Kidney (tissue), 13 donors: ENCODE measurements at regions not wholly inside any gene's neighbourhood (a gene's known extent, or its start where the extent isn't known, plus 50 kb on each side); places are given as distances from the start of the nearest gene placed in this dataset.

Experiments
- DNase-seq, 5 donors: peaks; one replicate each; pipeline ENCODE4 v3.0.0-alpha.2; 2013 to 2020
- FAIRE-seq: peaks from 2 replicates; lab custom pipeline; 2012; peaks lifted over from hg19 to GRCh38; lab: Jason Lieb, UNC
- H3K27ac ChIP-seq, 2 donors: one replicate each; pipeline ENCODE4 v1.7.0; 2013; ENCODE audit warnings: low read depth in 2 of 2, low read length in 2 of 2, inconsistent platforms in 1 of 2
- H3K27me3 ChIP-seq: one replicate; pipeline ENCODE4 v1.7.1; 2013; ENCODE audit warnings: low read length, inconsistent platforms; ENCODE audit not compliant: control insufficient read depth, insufficient read depth
- H3K36me3 ChIP-seq, 3 donors: one replicate each; pipeline versions ENCODE4 v1.7.0 to v1.7.1; 2013; ENCODE audit warnings: low read length in 3 of 3, control low read depth in 1 of 3, inconsistent platforms in 1 of 3; ENCODE audit not compliant: insufficient read depth in 3 of 3, control insufficient read depth in 2 of 3
- H3K4me1 ChIP-seq, 3 donors: one replicate each; pipeline versions ENCODE4 v1.7.0 to v1.7.1; 2013; ENCODE audit warnings: low read length in 3 of 3, inconsistent platforms in 1 of 3, low read depth in 1 of 3; ENCODE audit not compliant: control insufficient read depth in 2 of 3, insufficient read depth in 2 of 3
- H3K4me3 ChIP-seq, 3 donors: one replicate each; pipeline versions ENCODE4 v1.7.0 to v1.8.1; 2013; ENCODE audit warnings: low read length in 3 of 3, control low read depth in 1 of 3, inconsistent platforms in 1 of 3
- H3K9ac ChIP-seq, 3 donors: one replicate each; pipeline versions ENCODE4 v1.7.0 to v1.7.1; 2013; ENCODE audit warnings: low read length in 3 of 3, control low read depth in 1 of 3, inconsistent platforms in 1 of 3
- H3K9me3 ChIP-seq, 3 donors: one replicate each; pipeline versions ENCODE4 v1.7.0 to v1.7.1; 2013; ENCODE audit warnings: low read length in 3 of 3, control low read depth in 1 of 3, inconsistent platforms in 1 of 3; ENCODE audit not compliant: control insufficient read depth in 2 of 3, insufficient read depth in 1 of 3
- CTCF ChIP-seq: IDR thresholded peaks from 3 replicates; pipeline ENCODE4 v1.5.1; 2012; ENCODE audit warnings: mild to moderate bottlenecking, moderate library complexity, borderline replicate concordance; ENCODE audit not compliant: insufficient read depth; ENCODE audit errors: extremely low read depth
- intact Hi-C: fragments of 100-400 bp; cut with DNase I; formaldehyde crosslinking; loops from one replicate; pipeline ENCODE4 v1.11.1; 2022
- donor health status: control.
- donor health status: control.
- donor health status: control.
- donor health status: control.
- donor health status: control.
- donor health status: DM: yes; HTN: yes; CAD: no.
- donor health status: Normal renal cell carcinoma (clear cell type).

GRCh38 chrX:103441878-103442535 lies 65.7 kb downstream of the BEX3 start:
- H3K4me3 ChIP-seq, result no peak overlapping the region
- no peak overlapping the region for H3K27ac ChIP-seq
- no peaks in the 10 kb centered on the region for H3K27me3 ChIP-seq
- intact Hi-C loops, result no loop called here
- H3K9me3 ChIP-seq, result no peaks in the 10 kb centered on the region
- H3K36me3 ChIP-seq, result no peaks in the 10 kb centered on the region
- no peak for FAIRE-seq
- DNase-seq, result no peak
- H3K9ac ChIP-seq, result no peak overlapping the region
- no peak for TF ChIP-seq CTCF
- no peaks in the 10 kb centered on the region for H3K4me1 ChIP-seq

- FAIRE-seq (no peak), DNase-seq (no peak)
- Histone ChIP-seq H3K4me1 (no peaks in the 10 kb centered on the region), H3K9ac (no peak overlapping the region), H3K27ac (no peak overlapping the region), H3K36me3 (no peaks in the 10 kb centered on the region), H3K9me3 (no peaks in the 10 kb centered on the region), H3K27me3 (no peaks in the 10 kb centered on the region), H3K4me3 (no peak overlapping the region)
- no peak for TF ChIP-seq CTCF
- intact Hi-C loops, result no loop called here
Measured at GRCh38 chrX:103442536-103442901, 66.2 kb downstream of the BEX3 start.

GRCh38 chrX:103446665-103447302 lies 70.4 kb downstream of the BEX3 start:
- H3K9me3 ChIP-seq, result no peaks in the 10 kb centered on the region
- intact Hi-C loops, result no loop called here
- DNase-seq (peak in 4 of 5 donors; percentile 29 to 56 (median 40)), FAIRE-seq (no peak)
- no peaks in the 10 kb centered on the region for H3K4me1 ChIP-seq
- H3K9ac ChIP-seq, result no peak overlapping the region
- TF ChIP-seq CTCF, result no peak
- no peak overlapping the region for H3K4me3 ChIP-seq
- H3K27me3 ChIP-seq, result no peaks in the 10 kb centered on the region
- peak overlapping the region in 1 of 2 donors; percentile 51 for H3K27ac ChIP-seq
- H3K36me3 ChIP-seq, result no peaks in the 10 kb centered on the region
